Choroid plexus epithelial cell (primary cell): ENCODE measurements at regions not wholly inside any gene's neighbourhood (a gene's known extent, or its start where the extent isn't known, plus 50 kb on each side); places are given as distances from the start of the nearest gene placed in this dataset.

Experiments used
- DNase-seq: peaks from one replicate; pipeline ENCODE4 v3.0.0-alpha.2; 2010; ENCODE audit warnings: low read depth
- H3K4me3 ChIP-seq: 2 replicates; pipeline ENCODE4 v1.5.1; 2011; ENCODE audit warnings: low read depth, mild to moderate bottlenecking, control low read depth, low read length, moderate library complexity
- TF ChIP-seq, protein P1 (sequence below): conservative IDR thresholded peaks from 2 replicates; pipeline ENCODE4 v1.5.1; 2011; ENCODE audit warnings: low read depth, mild to moderate bottlenecking, control low read depth, inconsistent platforms, low read length, moderate library complexity

DNA sequence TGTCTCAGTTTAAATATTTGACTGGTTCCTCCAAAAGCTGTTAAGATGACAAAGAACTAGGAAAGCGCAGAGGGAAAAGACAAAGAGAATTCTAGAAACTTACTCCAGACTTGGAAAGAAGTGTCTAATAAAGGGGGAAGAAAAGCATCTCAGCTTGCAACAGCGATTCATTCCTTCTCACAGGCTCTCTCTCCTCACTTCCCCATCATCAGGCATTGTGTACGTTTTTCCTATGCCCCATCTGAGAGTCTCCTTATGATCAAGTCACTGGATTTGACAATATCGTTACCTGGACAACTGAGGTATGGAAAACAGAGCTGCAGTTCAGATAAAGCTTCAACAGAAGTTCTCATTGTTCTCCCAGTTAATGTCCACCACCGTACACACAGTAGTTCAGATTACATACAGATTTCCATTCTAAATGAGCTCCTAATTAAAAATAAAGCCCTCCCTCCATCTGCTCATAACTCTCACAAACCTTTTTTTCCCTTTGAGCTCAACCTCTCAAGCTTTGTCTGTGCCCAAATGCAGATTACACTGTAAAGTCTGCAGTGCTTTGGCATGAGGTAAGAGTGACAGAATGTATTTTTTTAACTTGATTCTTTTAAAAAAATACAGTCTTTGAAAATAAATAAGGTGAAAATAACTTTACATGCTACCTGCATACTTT, 254.4 kb upstream of the THBS1 start:
- DNase-seq = no peak
- TF ChIP-seq, protein P1, sequence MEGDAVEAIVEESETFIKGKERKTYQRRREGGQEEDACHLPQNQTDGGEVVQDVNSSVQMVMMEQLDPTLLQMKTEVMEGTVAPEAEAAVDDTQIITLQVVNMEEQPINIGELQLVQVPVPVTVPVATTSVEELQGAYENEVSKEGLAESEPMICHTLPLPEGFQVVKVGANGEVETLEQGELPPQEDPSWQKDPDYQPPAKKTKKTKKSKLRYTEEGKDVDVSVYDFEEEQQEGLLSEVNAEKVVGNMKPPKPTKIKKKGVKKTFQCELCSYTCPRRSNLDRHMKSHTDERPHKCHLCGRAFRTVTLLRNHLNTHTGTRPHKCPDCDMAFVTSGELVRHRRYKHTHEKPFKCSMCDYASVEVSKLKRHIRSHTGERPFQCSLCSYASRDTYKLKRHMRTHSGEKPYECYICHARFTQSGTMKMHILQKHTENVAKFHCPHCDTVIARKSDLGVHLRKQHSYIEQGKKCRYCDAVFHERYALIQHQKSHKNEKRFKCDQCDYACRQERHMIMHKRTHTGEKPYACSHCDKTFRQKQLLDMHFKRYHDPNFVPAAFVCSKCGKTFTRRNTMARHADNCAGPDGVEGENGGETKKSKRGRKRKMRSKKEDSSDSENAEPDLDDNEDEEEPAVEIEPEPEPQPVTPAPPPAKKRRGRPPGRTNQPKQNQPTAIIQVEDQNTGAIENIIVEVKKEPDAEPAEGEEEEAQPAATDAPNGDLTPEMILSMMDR = no peak

DNA sequence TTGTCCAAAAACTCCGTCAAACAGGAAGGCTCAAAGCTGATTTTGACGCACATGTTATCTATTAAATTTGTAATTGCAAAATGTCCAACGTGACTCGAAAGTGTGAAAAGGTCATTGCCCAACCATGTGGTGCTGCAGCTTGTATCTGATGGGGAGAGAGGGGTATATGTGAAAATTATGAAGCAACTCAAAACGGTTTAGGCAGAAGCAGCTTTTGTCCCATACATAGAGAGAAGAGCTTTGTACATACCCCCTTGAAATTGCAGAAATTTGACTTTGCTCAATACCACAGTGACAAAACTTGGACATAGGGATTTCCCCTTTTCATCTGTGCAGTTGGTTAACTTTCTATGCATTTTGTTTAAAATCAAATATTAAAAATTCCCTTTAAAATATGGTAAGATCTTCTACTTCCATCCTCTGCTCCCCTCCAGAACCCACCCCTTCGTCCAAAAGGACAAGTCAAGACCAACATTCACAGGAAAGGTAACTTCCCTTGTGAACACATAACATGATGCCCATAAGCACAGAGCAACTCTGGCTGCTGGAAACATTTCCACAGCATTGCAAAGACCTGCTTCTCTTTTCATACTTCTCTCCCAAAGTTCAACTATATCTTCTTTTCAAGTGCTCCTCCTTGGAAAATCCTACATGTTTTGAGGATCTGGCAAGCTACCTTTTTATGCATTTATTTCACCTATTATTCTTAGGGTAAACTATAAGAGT, 253.7 kb upstream of the THBS1 start:
- TF ChIP-seq, protein P1 = no peak

More for the DNA sequence above, 254.4 kb upstream of the THBS1 start:
- H3K4me3 ChIP-seq = no peak overlapping the region

DNA sequence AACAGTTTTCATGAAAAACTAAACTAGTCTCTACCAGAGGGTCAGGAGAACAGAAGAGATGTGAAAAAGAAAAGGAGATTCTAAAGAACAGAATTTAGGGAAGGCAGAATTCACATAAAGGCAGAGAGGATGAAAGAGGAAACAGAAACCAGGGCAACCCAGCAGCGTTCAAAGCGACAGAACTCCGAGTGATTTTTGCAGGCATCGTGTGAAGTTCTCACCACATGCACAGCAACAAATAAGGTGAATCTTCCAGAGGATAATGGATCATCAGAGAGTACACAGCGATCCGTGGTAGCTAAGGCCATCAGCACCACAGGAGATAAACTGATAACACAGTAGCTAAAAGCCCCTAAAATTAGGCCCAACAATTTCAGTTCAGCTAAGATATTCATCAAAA, 250.8 kb upstream of the THBS1 start:
- TF ChIP-seq, protein P1 = no peak
- no peak for DNase-seq

More for the DNA sequence above, 253.7 kb upstream of the THBS1 start:
- H3K4me3 ChIP-seq = no peak overlapping the region
- DNase-seq = no peak

DNA sequence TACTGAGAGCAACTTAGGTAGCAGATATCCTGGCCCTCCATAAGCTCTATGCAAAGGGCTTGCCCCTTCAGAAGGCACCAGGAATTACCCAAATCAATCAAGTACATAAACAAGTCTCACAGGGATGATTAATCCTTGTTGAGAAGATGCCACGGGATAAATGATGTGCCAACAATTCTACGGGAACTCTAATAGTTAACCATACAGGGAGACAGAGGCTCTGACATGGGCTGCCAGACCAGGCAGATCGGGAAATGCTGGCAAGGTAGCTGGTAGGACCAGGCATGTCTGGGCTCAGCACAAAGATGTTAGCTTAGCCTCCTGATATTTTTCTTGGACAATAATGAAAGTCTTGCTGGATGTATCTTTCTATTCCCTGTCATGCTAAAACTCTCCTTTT, 249.3 kb upstream of the THBS1 start:
- H3K4me3 ChIP-seq = no peak overlapping the region
- no peak for DNase-seq
- TF ChIP-seq, protein P1 = no peak

More for the DNA sequence above, 250.8 kb upstream of the THBS1 start:
- H3K4me3 ChIP-seq = no peak overlapping the region

DNA sequence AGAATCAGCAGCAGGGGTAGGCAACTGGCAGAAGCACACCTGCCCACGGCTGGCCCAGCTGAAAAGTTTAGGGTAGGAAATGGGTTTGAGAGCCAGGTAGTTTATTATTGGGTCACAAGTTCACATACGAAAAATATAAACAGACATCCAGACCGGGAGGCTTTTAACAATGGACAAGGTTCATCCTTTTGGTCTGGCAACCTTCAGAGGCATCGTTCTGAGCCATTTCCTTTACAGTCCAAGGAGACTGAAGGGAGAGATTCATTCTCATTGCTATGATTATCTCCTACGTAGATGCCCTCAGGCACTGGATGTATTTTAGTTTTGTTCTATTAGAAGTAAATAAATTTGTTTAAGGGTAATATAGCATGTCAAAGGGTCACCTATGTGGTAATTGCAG, 248.0 kb upstream of the THBS1 start:
- no peak for DNase-seq
- TF ChIP-seq, protein P1 = no peak
- no peak overlapping the region for H3K4me3 ChIP-seq

DNA sequence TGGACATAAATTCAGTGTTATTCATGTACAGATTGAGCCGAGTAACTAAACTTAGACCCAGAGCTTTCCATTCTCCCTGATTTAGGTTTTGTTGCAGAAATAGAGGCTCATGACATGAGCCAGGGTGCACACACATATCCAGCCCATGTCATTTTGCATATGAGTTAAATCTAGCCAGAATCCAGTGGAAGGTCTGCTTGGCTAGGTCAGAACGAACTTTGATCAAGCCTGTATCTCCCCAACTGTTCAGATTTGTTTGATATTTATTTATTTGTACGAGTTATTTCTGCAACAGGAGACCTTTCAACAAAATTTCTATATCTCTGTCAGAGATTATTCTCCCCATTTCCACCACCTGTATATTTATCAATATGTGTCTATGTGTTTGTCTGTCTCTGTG, 247.5 kb upstream of the THBS1 start:
- H3K4me3 ChIP-seq = no peak overlapping the region
- DNase-seq = no peak
- TF ChIP-seq, protein P1 = no peak
